ENCODE measurements at regions not wholly inside any gene's neighbourhood (a gene's known extent, or its start where the extent isn't known, plus 50 kb on each side); places are given as distances from the start of the nearest gene placed in this dataset.
A peak's percentile ranks its signal among the peaks of the same experiment; 100 is the strongest.

- peak; percentile 95 for TF ChIP-seq ZNF430 (CRISPR knock-in tag; IDR thresholded peaks at IDR 0.05)
- TF ChIP-seq CCDC6 (CRISPR knock-in tag; IDR thresholded peaks at IDR 0.05) = peak; percentile 81
- TF ChIP-seq HCFC1 (IDR thresholded peaks at IDR 0.05; ENCODE audit: low read depth, low read length) = no peak
- no peak for TF ChIP-seq CCAR2 (optimal IDR thresholded peaks at IDR 0.05; ENCODE audit: low read depth, low read length)
- TF ChIP-seq ZNF850 (CRISPR knock-in tag; conservative IDR thresholded peaks at IDR 0.05) = no peak
- peak; percentile 64; the same call in 1 of the 2 replicates for TF ChIP-seq ZNF800 (CRISPR knock-in tag; IDR thresholded peaks at IDR 0.05)
- peak; percentile 89; the same call in 1 of the 2 replicates for TF ChIP-seq ARID4A (CRISPR knock-in tag; IDR thresholded peaks at IDR 0.05; ENCODE audit: borderline replicate concordance)
- no peak for TF ChIP-seq NR0B2 (CRISPR knock-in tag; IDR thresholded peaks at IDR 0.05)
- peak; percentile 61 for TF ChIP-seq RBM22 (optimal IDR thresholded peaks at IDR 0.05; ENCODE audit: low read length)
- peak; percentile 87; the same call in 1 of the 2 replicates for TF ChIP-seq NFKB2 (CRISPR knock-in tag; IDR thresholded peaks at IDR 0.05; ENCODE audit: borderline replicate concordance)
- TF ChIP-seq ZNF543 (CRISPR knock-in tag; IDR thresholded peaks at IDR 0.05) = peak; percentile 92
- TF ChIP-seq ADNP (CRISPR knock-in tag; IDR thresholded peaks at IDR 0.05) = no peak; the same call in 1 of the 2 replicates
- peak; percentile 90; the same call in 1 of the 2 replicates for TF ChIP-seq ZNF691 (CRISPR knock-in tag; IDR thresholded peaks at IDR 0.05; ENCODE audit: borderline replicate concordance, low read depth)
- TF ChIP-seq ARNT2 (CRISPR knock-in tag; IDR thresholded peaks at IDR 0.05; ENCODE audit: low read depth) = peak; percentile 65; the same call in 1 of the 2 replicates
- peak; percentile 95 for TF ChIP-seq ZNF746 (CRISPR knock-in tag; IDR thresholded peaks at IDR 0.05)
- TF ChIP-seq ZBTB39 (CRISPR knock-in tag; IDR thresholded peaks at IDR 0.05) = 0 out of 2 replicates have a peak, but pooled peaks have one; percentile 45
- TF ChIP-seq NR3C1 (CRISPR knock-in tag; IDR thresholded peaks at IDR 0.05) = no peak
- TF ChIP-seq ZSCAN12 (CRISPR knock-in tag; IDR thresholded peaks at IDR 0.05) = no peak
- no peak for TF ChIP-seq SP1 (IDR thresholded peaks at IDR 0.05)
- 0 out of 2 replicates have a peak, but pooled peaks have one; percentile 30 for TF ChIP-seq SP1 (CRISPR knock-in tag; IDR thresholded peaks at IDR 0.05)
- peak; percentile 95 for TF ChIP-seq TARDBP (CRISPR knock-in tag; IDR thresholded peaks at IDR 0.05)
These were observed 1125.0 kb downstream of the BRD1 start (continued) for GRCh38 chr22:48702573-48703264.

All from HepG2 (cell line).